GM23338 (cell line): ENCODE measurements at regions not wholly inside any gene's neighbourhood (a gene's known extent, or its start where the extent isn't known, plus 50 kb on each side); places are given as distances from the start of the nearest gene placed in this dataset.

ENCODE experiments used
- ATAC-seq: fragments of 200-7000 bp; cut with Tn5 transposase; 3 replicates; pipeline ENCODE4 v1.9.1; 2020
- DNase-seq: peaks from one replicate; pipeline ENCODE4 v3.0.0-alpha.2; 2015; ENCODE audit warnings: low spot score
- H2AFZ ChIP-seq: fragments of 200-600 bp; sonication (generic); 2 replicates; pipeline ENCODE4 v1.8.0; 2016; ENCODE audit warnings: antibody characterized with exemption, mild to moderate bottlenecking, moderate library complexity
- H3F3A ChIP-seq: fragments of 200-600 bp; sonication (generic); replicated peaks from 2 replicates; pipeline ENCODE4 v1.8.0; 2017; ENCODE audit warnings: antibody characterized with exemption, mixed run types, low read depth
- H3K27ac ChIP-seq: fragments of 200-600 bp; sonication (generic); 2 replicates; pipeline ENCODE4 v1.6.1; 2016; ENCODE audit warnings: low read depth
- H3K27me3 ChIP-seq: fragments of 200-600 bp; sonication (generic); 2 replicates; pipeline ENCODE4 v1.8.0; 2016; ENCODE audit warnings: mild to moderate bottlenecking, mixed run types, moderate library complexity; ENCODE audit not compliant: insufficient read depth
- H3K36me3 ChIP-seq: fragments of 200-600 bp; sonication (generic); 2 replicates; pipeline ENCODE4 v1.8.0; 2016; ENCODE audit warnings: mild to moderate bottlenecking; ENCODE audit not compliant: insufficient read depth
- H3K4me1 ChIP-seq: fragments of 200-600 bp; sonication (generic); 2 replicates; pipeline ENCODE4 v1.8.0; 2016; ENCODE audit warnings: mild to moderate bottlenecking, moderate library complexity; ENCODE audit not compliant: insufficient read depth
- H3K4me2 ChIP-seq: fragments of 200-600 bp; sonication (generic); 2 replicates; pipeline ENCODE4 v1.7.1; 2017; ENCODE audit warnings: mixed run types
- H3K4me3 ChIP-seq: fragments of 200-600 bp; sonication (generic); 2 replicates; pipeline ENCODE4 v1.6.1; 2016; ENCODE audit warnings: mixed run types
- H3K79me2 ChIP-seq: fragments of 200-600 bp; sonication (generic); replicated peaks from 2 replicates; pipeline ENCODE4 v1.8.0; 2017; ENCODE audit warnings: mild to moderate bottlenecking; ENCODE audit not compliant: insufficient read depth
- H3K9me2 ChIP-seq: fragments of 200-600 bp; sonication (generic); 2 replicates; pipeline ENCODE4 v1.8.0; 2017; ENCODE audit not compliant: insufficient read depth
- H4K20me1 ChIP-seq: fragments of 200-600 bp; sonication (generic); replicated peaks from 2 replicates; pipeline ENCODE4 v1.8.0; 2017; ENCODE audit warnings: mild to moderate bottlenecking; ENCODE audit not compliant: insufficient read depth
- H3K27ac Mint-ChIP-seq: 2 replicates; pipeline ENCODE4 v1.8.0; 2020; ENCODE audit warnings: inconsistent platforms, mild to moderate bottlenecking, moderate library complexity, mixed read lengths
- H3K27me3 Mint-ChIP-seq: 3 replicates; pipeline ENCODE4 v1.8.0; 2022; ENCODE audit warnings: low read depth, mild to moderate bottlenecking, moderate library complexity, mixed read lengths, inconsistent platforms; ENCODE audit not compliant: insufficient read depth, poor library complexity
- H3K36me3 Mint-ChIP-seq: 3 replicates; pipeline ENCODE4 v1.8.0; 2021; ENCODE audit warnings: low read depth, mild to moderate bottlenecking, inconsistent platforms, moderate library complexity, mixed read lengths
- H3K4me1 Mint-ChIP-seq: 3 replicates; pipeline ENCODE4 v1.8.0; 2020; ENCODE audit warnings: mild to moderate bottlenecking, inconsistent platforms, mixed read lengths
- H3K4me3 Mint-ChIP-seq: 3 replicates; pipeline ENCODE4 v1.8.0; 2021; ENCODE audit warnings: moderate library complexity, mild to moderate bottlenecking, inconsistent platforms, mixed read lengths
- H3K9me3 Mint-ChIP-seq: 3 replicates; pipeline ENCODE4 v1.8.0; 2020; ENCODE audit warnings: moderate library complexity, mild to moderate bottlenecking, inconsistent platforms, mixed read lengths
- CREB1 ChIP-seq: fragments of 250-450 bp; sonication (Bioruptor Pico); IDR thresholded peaks from 2 replicates; pipeline ENCODE4 v1.5.0; 2020; ENCODE audit warnings: low read depth, mild to moderate bottlenecking, moderate library complexity
- CTCF ChIP-seq, 2 experiments: fragments of 200-600 bp in 1 of 2; sonication (generic) in 1 of 2; conservative IDR thresholded peaks; 2 replicates each; pipeline versions ENCODE4 v1.5.1 to v1.6.1; 2016 to 2017; ENCODE audit warnings: antibody characterized with exemption in 2 of 2, low read depth in 2 of 2, mild to moderate bottlenecking in 2 of 2, moderate library complexity in 1 of 2
- EZH2 ChIP-seq: fragments of 200-600 bp; sonication (generic); IDR thresholded peaks from one replicate; pipeline ENCODE4 v1.8.0; 2017; ENCODE audit warnings: antibody characterized with exemption, mild to moderate bottlenecking, low read depth; ENCODE audit not compliant: unreplicated experiment
- EZH2phosphoT487 ChIP-seq: fragments of 200-600 bp; sonication (generic); IDR thresholded peaks from one replicate; pipeline ENCODE4 v1.8.1; 2018; ENCODE audit warnings: antibody characterized with exemption; ENCODE audit not compliant: unreplicated experiment
- JUNB ChIP-seq: IDR thresholded peaks from one replicate; pipeline ENCODE4 v1.6.1; 2016; ENCODE audit warnings: antibody characterized with exemption; ENCODE audit not compliant: unreplicated experiment
- NANOG ChIP-seq: IDR thresholded peaks from 2 replicates; pipeline ENCODE4 v1.6.1; 2016; ENCODE audit warnings: antibody characterized with exemption, borderline replicate concordance
- POLR2AphosphoS5 ChIP-seq: IDR thresholded peaks from 2 replicates; pipeline ENCODE4 v1.6.1; 2016; ENCODE audit warnings: antibody characterized with exemption, low read depth
- STAT1 ChIP-seq: IDR thresholded peaks from one replicate; pipeline ENCODE4 v1.6.1; 2016; ENCODE audit warnings: antibody characterized with exemption; ENCODE audit not compliant: unreplicated experiment
- ZNF114 ChIP-seq: fragments of 250-450 bp; sonication (Bioruptor Pico); IDR thresholded peaks from 2 replicates; pipeline ENCODE4 v1.5.0; 2020; ENCODE audit warnings: mild to moderate bottlenecking, moderate library complexity
- ZNF331 ChIP-seq: fragments of 250-450 bp; sonication (Bioruptor Pico); IDR thresholded peaks from 2 replicates; pipeline ENCODE4 v1.5.0; 2020; ENCODE audit warnings: low read depth, mild to moderate bottlenecking, moderate library complexity
- ZNF462 ChIP-seq: fragments of 250-450 bp; sonication (Bioruptor Pico); IDR thresholded peaks from 2 replicates; pipeline ENCODE4 v1.5.0; 2020; ENCODE audit warnings: mild to moderate bottlenecking, moderate library complexity
- TF ChIP-seq, protein P1 (sequence below): IDR thresholded peaks from 2 replicates; pipeline ENCODE4 v1.6.1; 2016; ENCODE audit warnings: antibody characterized with exemption

GRCh38 chrX:124476562-124476961 is 130.2 kb downstream of the SH2D1A start:
- H3K36me3 Mint-ChIP-seq, result no peaks in the 10 kb centered on the region
- H2AFZ ChIP-seq, result no peak overlapping the region
- no peaks in the 10 kb centered on the region for H4K20me1 ChIP-seq
- no peak overlapping the region for H3K27ac ChIP-seq
- ATAC-seq (no peak), DNase-seq (no peak)
- H3K4me1 Mint-ChIP-seq, result peaks cover 5% of the 10 kb centered on the region; the same call in 2 of the 3 replicates
- no peaks in the 10 kb centered on the region for H3K27me3 Mint-ChIP-seq
- no peak overlapping the region for H3K4me2 ChIP-seq
- H3K27me3 ChIP-seq, result no peaks in the 10 kb centered on the region
- H3K27ac Mint-ChIP-seq, result no peak overlapping the region
- no peaks in the 10 kb centered on the region for H3K9me3 Mint-ChIP-seq
- no peak for TF ChIP-seq NANOG
- TF ChIP-seq ZNF331 (CRISPR knock-in tag), result no peak
- TF ChIP-seq CTCF (conservative IDR thresholded peaks at IDR 0.05; ENCODE audit: low read depth in 2 of 2), result no peak
- H3K36me3 ChIP-seq, result no peaks in the 10 kb centered on the region
- H3K9me2 ChIP-seq, result no peaks in the 10 kb centered on the region
- H3F3A ChIP-seq, result no peaks in the 10 kb centered on the region
- H3K4me3 Mint-ChIP-seq, result no peak overlapping the region
- no peak overlapping the region for H3K4me3 ChIP-seq
- H3K4me1 ChIP-seq, result no peaks in the 10 kb centered on the region
- H3K79me2 ChIP-seq, result no peaks in the 10 kb centered on the region

- no peaks in the 10 kb centered on the region for H3K27me3 ChIP-seq
- no peak overlapping the region for H3K4me3 Mint-ChIP-seq
- no peaks in the 10 kb centered on the region for H3K4me1 ChIP-seq
- no peaks in the 10 kb centered on the region for H3K36me3 Mint-ChIP-seq
- no peaks in the 10 kb centered on the region for H3K9me3 Mint-ChIP-seq
- H3K4me1 Mint-ChIP-seq, result peaks cover 5% of the 10 kb centered on the region; the same call in 2 of the 3 replicates
- H3K79me2 ChIP-seq, result no peaks in the 10 kb centered on the region
- H3K27ac Mint-ChIP-seq, result no peak overlapping the region
- H3K27me3 Mint-ChIP-seq, result no peaks in the 10 kb centered on the region
- H2AFZ ChIP-seq, result no peak overlapping the region
- H3F3A ChIP-seq, result no peaks in the 10 kb centered on the region
- H3K9me2 ChIP-seq, result no peaks in the 10 kb centered on the region
- H3K4me2 ChIP-seq, result no peak overlapping the region
- DNase-seq, result no peak
- no peaks in the 10 kb centered on the region for H4K20me1 ChIP-seq
- H3K27ac ChIP-seq, result no peak overlapping the region
- no peak overlapping the region for H3K4me3 ChIP-seq
- no peak for ATAC-seq
- H3K36me3 ChIP-seq, result no peaks in the 10 kb centered on the region
- TF ChIP-seq JUNB (no peak), CTCF (conservative IDR thresholded peaks at IDR 0.05; ENCODE audit: low read depth in 2 of 2) (no peak), ZNF114 (CRISPR knock-in tag) (no peak), EZH2phosphoT487 (no peak), STAT1 (no peak), CREB1 (CRISPR knock-in tag) (no peak), ZNF462 (CRISPR knock-in tag) (no peak), EZH2 (no peak), NANOG (no peak), POLR2AphosphoS5 (no peak)
- TF ChIP-seq, protein P1, sequence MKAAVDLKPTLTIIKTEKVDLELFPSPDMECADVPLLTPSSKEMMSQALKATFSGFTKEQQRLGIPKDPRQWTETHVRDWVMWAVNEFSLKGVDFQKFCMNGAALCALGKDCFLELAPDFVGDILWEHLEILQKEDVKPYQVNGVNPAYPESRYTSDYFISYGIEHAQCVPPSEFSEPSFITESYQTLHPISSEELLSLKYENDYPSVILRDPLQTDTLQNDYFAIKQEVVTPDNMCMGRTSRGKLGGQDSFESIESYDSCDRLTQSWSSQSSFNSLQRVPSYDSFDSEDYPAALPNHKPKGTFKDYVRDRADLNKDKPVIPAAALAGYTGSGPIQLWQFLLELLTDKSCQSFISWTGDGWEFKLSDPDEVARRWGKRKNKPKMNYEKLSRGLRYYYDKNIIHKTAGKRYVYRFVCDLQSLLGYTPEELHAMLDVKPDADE, result no peak
Measured at GRCh38 chrX:124478046-124478445, 131.7 kb downstream of the SH2D1A start.
